Neuronal stem cell (in vitro differentiated cells): ENCODE measurements at regions not wholly inside any gene's neighbourhood (a gene's known extent, or its start where the extent isn't known, plus 50 kb on each side); places are given as distances from the start of the nearest gene placed in this dataset.
A peak's percentile ranks its signal among the peaks of the same experiment; 100 is the strongest.
"Not testable (repeated sequence)": the region's sequence is repeated elsewhere in the genome, so short reads cannot be mapped to it uniquely, and the experiment has no call there.

Experiments
- DNase-seq: peaks from one replicate; pipeline ENCODE4 v3.0.0-alpha.2; 2013; ENCODE audit warnings: low spot score
- H2AFZ ChIP-seq: one replicate; pipeline ENCODE4 v1.6.1; 2013; ENCODE audit warnings: mild to moderate bottlenecking, low read length, inconsistent platforms
- H2AK5ac ChIP-seq: 2 replicates; pipeline ENCODE4 v1.6.1; 2013; ENCODE audit warnings: low read depth, mild to moderate bottlenecking, inconsistent platforms, low read length, moderate library complexity, mixed read lengths
- H2BK120ac ChIP-seq: 2 replicates; pipeline ENCODE4 v1.6.1; 2013; ENCODE audit warnings: low read depth, mild to moderate bottlenecking, inconsistent platforms, low read length, moderate library complexity, mixed read lengths
- H2BK12ac ChIP-seq: one replicate; pipeline ENCODE4 v1.6.1; 2013; ENCODE audit warnings: low read length, inconsistent platforms
- H2BK15ac ChIP-seq: 2 replicates; pipeline ENCODE4 v1.6.1; 2013; ENCODE audit warnings: mild to moderate bottlenecking, low read length, inconsistent platforms, mixed read lengths
- H2BK5ac ChIP-seq: one replicate; pipeline ENCODE4 v1.6.1; 2013; ENCODE audit warnings: inconsistent platforms, mild to moderate bottlenecking, low read length, moderate library complexity
- H3K14ac ChIP-seq: one replicate; pipeline ENCODE4 v1.6.1; 2013; ENCODE audit warnings: low read length, inconsistent platforms
- H3K18ac ChIP-seq: 2 replicates; pipeline ENCODE4 v1.6.1; 2013; ENCODE audit warnings: low read length, inconsistent platforms
- H3K23ac ChIP-seq: 2 replicates; pipeline ENCODE4 v1.6.1; 2013; ENCODE audit warnings: low read depth, mild to moderate bottlenecking, mixed read lengths, low read length, inconsistent platforms; ENCODE audit not compliant: poor library complexity
- H3K27ac ChIP-seq: replicated peaks from 3 replicates; pipeline ENCODE4 v1.5.1; 2013; ENCODE audit warnings: low read length, inconsistent platforms
- H3K27me3 ChIP-seq, 3 experiments: 2 replicates each; pipeline ENCODE4 v1.6.1; 2013; ENCODE audit warnings: low read length in 3 of 3, mild to moderate bottlenecking in 2 of 3, inconsistent platforms in 1 of 3, low read depth in 1 of 3, mixed read lengths in 1 of 3, moderate library complexity in 1 of 3; ENCODE audit not compliant: control insufficient read depth in 3 of 3, insufficient read depth in 3 of 3
- H3K36me3 ChIP-seq, 2 donors: replicated peaks in 1 of 2; 2 replicates each; pipeline ENCODE4 v1.6.1; 2013; ENCODE audit warnings: low read length in 2 of 2; ENCODE audit not compliant: control insufficient read depth in 2 of 2, insufficient read depth in 2 of 2
- H3K4ac ChIP-seq: 2 replicates; pipeline ENCODE4 v1.6.1; 2013; ENCODE audit warnings: inconsistent platforms, mild to moderate bottlenecking, low read length, moderate library complexity
- H3K4me1 ChIP-seq, 2 donors: 1 replicate in 1 of 2; 2 replicates in 1 of 2; pipeline ENCODE4 v1.6.1; 2013; ENCODE audit warnings: low read length in 2 of 2, low read depth in 1 of 2; ENCODE audit not compliant: control insufficient read depth in 2 of 2, insufficient read depth in 1 of 2
- H3K4me2 ChIP-seq: one replicate; pipeline ENCODE4 v1.6.1; 2013; ENCODE audit warnings: mild to moderate bottlenecking, low read length, inconsistent platforms; ENCODE audit not compliant: insufficient read depth, poor library complexity, severe bottlenecking
- H3K4me3 ChIP-seq, 2 donors: 2 replicates each; pipeline ENCODE4 v1.5.1; 2013; ENCODE audit warnings: low read length in 2 of 2, mild to moderate bottlenecking in 2 of 2, inconsistent platforms in 1 of 2, moderate library complexity in 1 of 2
- H3K79me1 ChIP-seq: one replicate; pipeline ENCODE4 v1.6.1; 2013; ENCODE audit warnings: low read depth, mild to moderate bottlenecking, inconsistent platforms, low read length, moderate library complexity
- H3K9ac ChIP-seq: one replicate; pipeline ENCODE4 v1.6.1; 2013; ENCODE audit warnings: mild to moderate bottlenecking, low read depth, low read length, inconsistent platforms; ENCODE audit not compliant: poor library complexity
- H3K9me3 ChIP-seq, 2 donors: replicated peaks in 1 of 2; 2 replicates each; pipeline versions ENCODE3 to v1.6.1; 2013; ENCODE audit warnings: low read length in 2 of 2, mild to moderate bottlenecking in 2 of 2, inconsistent platforms in 1 of 2, low read depth in 1 of 2, mixed read lengths in 1 of 2, moderate library complexity in 1 of 2; ENCODE audit not compliant: control insufficient read depth in 2 of 2, insufficient read depth in 1 of 2
- H4K8ac ChIP-seq: one replicate; pipeline ENCODE4 v1.6.1; 2013; ENCODE audit warnings: low read depth, mild to moderate bottlenecking, inconsistent platforms, low read length, moderate library complexity
- H4K91ac ChIP-seq: one replicate; pipeline ENCODE4 v1.6.1; 2013; ENCODE audit warnings: low read length, low read depth, mild to moderate bottlenecking, inconsistent platforms; ENCODE audit not compliant: poor library complexity
- WGBS, 2 donors: extraction: QIAGEN DNeasy Blood & Tissue Kit; methylation state at CpG; one replicate each; pipeline ENCODE4 v1.1.7; 2013; ENCODE audit warnings: missing lambda C conversion rate in 2 of 2, mixed read lengths in 1 of 2; ENCODE audit not compliant: insufficient read length in 2 of 2, insufficient replicate concordance in 1 of 2; ENCODE audit errors: extremely low coverage in 2 of 2; 5-methylcytosine and 5-hydroxymethylcytosine counted together

GRCh38 chr9:16294940-16295339 lies 575.5 kb downstream of the BNC2 start:
- H2BK15ac ChIP-seq, H3K36me3 ChIP-seq, H2BK12ac ChIP-seq, H2AFZ ChIP-seq, H3K4me3 ChIP-seq, H3K23ac ChIP-seq, H3K4me2 ChIP-seq, H3K9me3 ChIP-seq, H3K9ac ChIP-seq, H3K4me1 ChIP-seq, H4K91ac ChIP-seq, H2BK5ac ChIP-seq, H3K27ac ChIP-seq, H2BK120ac ChIP-seq, H3K14ac ChIP-seq, H3K4ac ChIP-seq, H3K79me1 ChIP-seq, H4K8ac ChIP-seq, DNase-seq, H3K27me3 ChIP-seq: not testable (repeated sequence)
- Histone ChIP-seq H2AK5ac (peak overlapping the region; percentile 69), H3K18ac (peak overlapping the region; percentile 36)
- no CpG with 5 or more reads among the region's 5 CpGs for WGBS, 2 donors

DNA sequence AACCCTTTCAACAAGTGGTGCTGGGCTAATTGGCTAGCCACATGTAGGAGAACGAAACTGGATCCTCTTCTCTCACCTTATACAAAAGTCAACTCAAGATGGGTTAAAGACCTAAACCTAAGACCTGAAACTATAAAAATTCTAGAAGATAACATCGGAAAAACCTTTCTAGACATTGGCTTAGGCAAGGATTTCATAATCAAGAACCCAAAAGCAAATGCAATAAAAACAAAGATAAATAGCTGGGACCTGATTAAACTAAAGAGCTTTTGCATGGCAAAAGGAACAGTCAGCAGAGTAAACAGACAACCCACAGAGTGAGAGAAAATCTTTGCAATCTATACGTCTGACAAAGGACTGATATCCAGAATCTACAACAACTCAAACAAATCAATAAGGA lies 571.1 kb downstream of the BNC2 start:
- not testable (repeated sequence) for H3K4ac ChIP-seq

DNA sequence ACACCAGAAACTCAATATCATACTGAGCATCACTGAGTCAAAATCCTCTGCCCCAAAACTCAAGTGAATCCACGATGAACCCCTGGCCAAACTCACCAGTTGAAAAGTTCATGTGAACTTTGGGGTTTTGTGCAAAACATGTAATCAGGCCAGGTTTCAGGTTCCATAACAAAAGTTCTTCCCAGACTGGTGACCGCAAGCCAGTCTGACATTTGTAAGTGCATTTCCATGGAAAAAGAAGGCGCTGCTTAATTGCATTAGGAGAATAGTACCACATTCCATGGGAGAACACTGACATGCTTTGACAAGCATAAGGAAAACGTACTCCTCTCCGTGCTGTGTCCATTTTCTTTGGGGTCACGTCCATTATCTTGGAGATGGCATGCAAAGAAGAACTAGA lies 567.0 kb downstream of the BNC2 start:
- Histone ChIP-seq H3K23ac (no peak overlapping the region), H3K9ac (no peak overlapping the region), H2BK120ac (no peak overlapping the region), H3K27me3 (no peaks in the 10 kb centered on the region), H3K4me1 (peaks cover 0 to 20% of the 10 kb centered on the region in 2 donors), H3K9me3 (no peaks in the 10 kb centered on the region), H4K8ac (no peak overlapping the region), H3K36me3 (no peaks in the 10 kb centered on the region), H2BK5ac (no peak overlapping the region), H2BK12ac (no peak overlapping the region), H3K79me1 (no peaks in the 10 kb centered on the region), H4K91ac (no peak overlapping the region), H3K4me3 (no peak overlapping the region), H3K18ac (no peak overlapping the region), H2AK5ac (no peak overlapping the region), H2AFZ (no peak overlapping the region), H3K14ac (no peak overlapping the region), H3K27ac (peak overlapping the region; percentile 39), H3K4me2 (no peak overlapping the region), H3K4ac (no peak overlapping the region), H2BK15ac (no peak overlapping the region)
- DNase-seq: no peak
- WGBS, 2 donors: no CpG with 5 or more reads among the region's 6 CpGs

More for the DNA sequence above, 571.1 kb downstream of the BNC2 start:
- not testable (repeated sequence) for H2AK5ac ChIP-seq, DNase-seq, H3K79me1 ChIP-seq, H2AFZ ChIP-seq, H3K4me3 ChIP-seq, H3K27ac ChIP-seq, H3K27me3 ChIP-seq, H3K9me3 ChIP-seq, H2BK5ac ChIP-seq, H2BK15ac ChIP-seq, H2BK120ac ChIP-seq, H2BK12ac ChIP-seq, H4K8ac ChIP-seq, H4K91ac ChIP-seq, H3K23ac ChIP-seq, H3K4me2 ChIP-seq, H3K18ac ChIP-seq, H3K14ac ChIP-seq, H3K9ac ChIP-seq, H3K36me3 ChIP-seq
- no CpG with 5 or more reads among the region's 3 CpGs for WGBS, 2 donors
- H3K4me1 ChIP-seq: peaks cover 0 to 12% of the 10 kb centered on the region in 2 donors

DNA sequence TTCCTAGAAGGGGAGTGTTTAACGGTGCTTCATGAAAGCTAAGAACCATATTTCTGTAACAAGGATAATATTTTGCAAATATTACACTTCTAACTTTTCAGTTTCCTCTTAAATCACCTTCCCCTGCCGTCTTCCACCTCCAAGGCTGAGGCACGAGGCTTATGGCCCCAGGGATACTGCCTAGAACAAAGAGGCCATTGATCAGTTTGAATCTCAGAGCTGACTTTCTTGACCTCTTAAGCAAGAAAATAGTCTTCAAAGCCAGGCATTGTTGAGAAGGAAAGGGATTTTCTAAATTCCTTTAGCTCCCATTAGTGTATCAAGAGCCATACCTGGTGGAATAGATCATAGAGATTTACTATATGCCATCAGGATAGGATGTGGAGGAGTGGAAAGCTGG lies 566.2 kb downstream of the BNC2 start:
- no peak overlapping the region for H3K4ac ChIP-seq
- H2AFZ ChIP-seq: no peak overlapping the region
- no peak overlapping the region for H3K9ac ChIP-seq
- H3K27me3 ChIP-seq: no peaks in the 10 kb centered on the region
- peaks cover 0 to 23% of the 10 kb centered on the region in 2 donors for H3K4me1 ChIP-seq
- H2BK5ac ChIP-seq: no peak overlapping the region
- H3K79me1 ChIP-seq: no peaks in the 10 kb centered on the region
- no CpG with 5 or more reads among the region's 3 CpGs for WGBS, 2 donors
- no peak overlapping the region for H3K18ac ChIP-seq
- no peak overlapping the region for H3K27ac ChIP-seq
- no peak overlapping the region for H3K4me3 ChIP-seq
- DNase-seq: no peak
- H3K4me2 ChIP-seq: no peak overlapping the region
- no peak overlapping the region for H2BK12ac ChIP-seq
- H3K9me3 ChIP-seq: no peaks in the 10 kb centered on the region
- H2AK5ac ChIP-seq: no peak overlapping the region
- no peak overlapping the region for H2BK15ac ChIP-seq
- no peak overlapping the region for H3K14ac ChIP-seq
- H3K36me3 ChIP-seq: no peaks in the 10 kb centered on the region
- no peak overlapping the region for H4K8ac ChIP-seq
- H2BK120ac ChIP-seq: no peak overlapping the region
- H3K23ac ChIP-seq: no peak overlapping the region
- H4K91ac ChIP-seq: no peak overlapping the region
